Omental fat pad (tissue), 3 donors: ENCODE measurements at regions not wholly inside any gene's neighbourhood (a gene's known extent, or its start where the extent isn't known, plus 50 kb on each side); places are given as distances from the start of the nearest gene placed in this dataset.

Experiments
- ATAC-seq: fragments of 150-250 bp; one replicate; pipeline ENCODE4 v1.9.1; 2016; ENCODE audit warnings: mild to moderate bottlenecking, moderate library complexity; ENCODE audit not compliant: low FRiP score
- DNase-seq: peaks from one replicate; pipeline ENCODE4 v3.0.0-alpha.2; 2019; ENCODE audit warnings: low spot score
- TF ChIP-seq, protein P1 (sequence below), 3 donors: fragments of 450-650 bp; IDR thresholded peaks; one replicate each; pipeline ENCODE4 v1.5.1; 2016 to 2017; ENCODE audit warnings: antibody characterized with exemption in 3 of 3, mild to moderate bottlenecking in 3 of 3, moderate library complexity in 2 of 3

DNA sequence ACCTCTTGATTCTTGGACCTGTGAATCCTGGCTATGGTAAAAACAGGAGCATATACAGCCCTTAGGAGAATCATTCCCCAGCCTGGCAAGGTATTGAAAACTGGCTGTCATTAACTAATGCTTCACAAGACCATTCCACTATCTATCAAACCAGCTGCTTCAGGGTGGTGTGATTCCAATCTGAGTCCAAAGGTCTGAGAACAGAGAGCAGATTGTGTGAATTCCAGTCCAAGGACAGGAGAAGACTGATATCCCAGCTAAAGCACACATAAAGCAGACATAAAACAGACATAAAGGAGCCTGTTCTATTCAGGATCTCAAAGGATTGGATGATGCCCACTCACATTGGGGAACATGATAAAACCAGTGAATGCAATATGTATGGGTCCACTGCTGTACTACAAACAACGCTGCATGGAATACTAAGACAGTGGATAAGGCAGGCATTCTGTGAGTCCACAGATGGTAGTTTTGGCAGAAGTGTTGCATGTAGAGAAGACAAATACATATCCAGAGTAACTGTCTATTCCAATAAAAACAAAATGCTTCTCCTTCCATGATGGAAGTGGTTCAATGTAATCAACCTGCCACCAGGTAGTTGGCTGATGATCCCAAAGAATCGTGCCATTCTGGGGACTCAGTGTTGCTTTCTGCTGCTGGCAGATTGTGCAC, 363.9 kb downstream of the KCNJ3 start:
- no peak for DNase-seq
- ATAC-seq, result no peak
- TF ChIP-seq, protein P1, sequence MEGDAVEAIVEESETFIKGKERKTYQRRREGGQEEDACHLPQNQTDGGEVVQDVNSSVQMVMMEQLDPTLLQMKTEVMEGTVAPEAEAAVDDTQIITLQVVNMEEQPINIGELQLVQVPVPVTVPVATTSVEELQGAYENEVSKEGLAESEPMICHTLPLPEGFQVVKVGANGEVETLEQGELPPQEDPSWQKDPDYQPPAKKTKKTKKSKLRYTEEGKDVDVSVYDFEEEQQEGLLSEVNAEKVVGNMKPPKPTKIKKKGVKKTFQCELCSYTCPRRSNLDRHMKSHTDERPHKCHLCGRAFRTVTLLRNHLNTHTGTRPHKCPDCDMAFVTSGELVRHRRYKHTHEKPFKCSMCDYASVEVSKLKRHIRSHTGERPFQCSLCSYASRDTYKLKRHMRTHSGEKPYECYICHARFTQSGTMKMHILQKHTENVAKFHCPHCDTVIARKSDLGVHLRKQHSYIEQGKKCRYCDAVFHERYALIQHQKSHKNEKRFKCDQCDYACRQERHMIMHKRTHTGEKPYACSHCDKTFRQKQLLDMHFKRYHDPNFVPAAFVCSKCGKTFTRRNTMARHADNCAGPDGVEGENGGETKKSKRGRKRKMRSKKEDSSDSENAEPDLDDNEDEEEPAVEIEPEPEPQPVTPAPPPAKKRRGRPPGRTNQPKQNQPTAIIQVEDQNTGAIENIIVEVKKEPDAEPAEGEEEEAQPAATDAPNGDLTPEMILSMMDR (IDR thresholded peaks at IDR 0.05), result no peak

DNA sequence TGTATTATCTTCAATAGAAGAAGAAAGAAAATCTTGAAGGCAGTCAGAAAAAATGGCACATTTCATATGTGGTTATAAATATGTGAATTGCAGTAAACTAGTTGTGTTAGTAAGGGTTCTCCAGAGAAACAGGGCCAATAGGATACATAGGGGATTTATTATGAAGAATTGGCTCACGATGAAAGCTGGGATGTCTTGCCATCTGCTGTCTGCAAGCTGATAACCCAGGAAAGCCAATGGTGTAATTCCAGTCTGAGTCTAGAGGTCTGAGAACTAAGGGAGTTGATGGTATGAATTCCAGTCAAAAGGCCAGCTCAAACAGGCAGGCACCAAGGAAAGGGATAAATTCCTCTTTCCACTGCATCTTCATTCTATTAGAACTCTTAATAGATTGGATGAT, 362.4 kb downstream of the KCNJ3 start:
- TF ChIP-seq, protein P1 (IDR thresholded peaks at IDR 0.05), result no peak
- ATAC-seq (no peak), DNase-seq (no peak)

DNA sequence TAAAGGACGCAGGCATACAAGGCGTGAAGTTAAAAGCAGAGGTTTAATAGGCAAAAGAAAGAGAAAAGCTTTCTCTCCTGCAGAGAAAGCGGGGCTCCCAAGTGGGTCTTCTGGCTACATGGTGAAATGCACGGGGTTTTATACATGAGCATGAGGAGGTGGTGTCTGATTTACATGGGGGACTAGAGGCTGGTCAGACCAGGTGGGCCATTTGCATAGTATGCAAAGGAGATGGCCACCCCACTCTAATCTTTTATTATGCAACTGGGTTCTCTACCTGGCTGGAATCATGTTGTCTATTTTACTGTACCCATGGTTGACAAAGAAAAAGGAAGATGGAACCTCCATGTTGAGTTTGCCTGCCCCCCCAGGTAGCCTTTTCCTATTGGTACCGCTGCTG, 356.2 kb downstream of the KCNJ3 start:
- TF ChIP-seq, protein P1 (IDR thresholded peaks at IDR 0.05), result no peak

DNA sequence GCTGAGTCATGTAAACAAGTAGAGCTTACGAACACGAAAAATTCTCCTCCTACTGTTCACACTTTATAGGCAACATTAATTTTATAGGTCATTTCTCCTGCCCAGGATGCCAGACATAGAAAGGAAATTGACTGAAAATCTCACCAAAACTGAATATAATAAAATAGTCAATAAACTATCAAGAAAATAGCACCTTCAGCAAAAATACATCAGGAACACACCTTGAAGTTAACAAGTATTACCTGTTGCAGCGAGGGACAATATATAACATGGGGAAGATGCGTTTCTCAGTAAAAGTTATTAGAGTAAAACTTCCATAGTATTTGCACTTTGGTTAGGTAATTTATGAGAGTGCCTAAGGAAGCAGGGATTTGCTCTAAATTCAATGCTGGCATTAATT, 344.6 kb downstream of the KCNJ3 start:
- TF ChIP-seq, protein P1 (IDR thresholded peaks at IDR 0.05), result no peak
- DNase-seq, result no peak
- no peak for ATAC-seq

More for the DNA sequence above, 356.2 kb downstream of the KCNJ3 start:
- DNase-seq (no peak), ATAC-seq (no peak)

DNA sequence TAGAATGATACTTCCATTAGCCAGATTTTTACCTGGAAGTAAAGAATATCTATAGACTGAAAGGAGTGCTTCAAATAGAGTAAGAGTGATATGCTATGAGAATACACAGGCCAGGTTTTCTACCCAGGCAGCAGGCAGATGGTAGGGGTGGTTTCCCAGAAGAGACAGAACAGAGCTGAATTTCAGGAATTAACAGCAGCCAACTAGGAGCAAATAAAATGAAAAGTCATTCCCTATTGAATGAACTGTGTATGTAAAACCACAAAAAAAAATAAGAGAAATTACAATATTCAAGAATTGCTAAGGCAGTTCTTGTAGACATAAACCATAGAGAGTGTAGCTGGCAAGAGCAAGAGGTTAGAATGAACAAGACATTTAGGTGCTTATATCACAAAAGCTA, 336.8 kb downstream of the KCNJ3 start:
- no peak for DNase-seq
- no peak for ATAC-seq
- TF ChIP-seq, protein P1 (IDR thresholded peaks at IDR 0.05), result no peak

DNA sequence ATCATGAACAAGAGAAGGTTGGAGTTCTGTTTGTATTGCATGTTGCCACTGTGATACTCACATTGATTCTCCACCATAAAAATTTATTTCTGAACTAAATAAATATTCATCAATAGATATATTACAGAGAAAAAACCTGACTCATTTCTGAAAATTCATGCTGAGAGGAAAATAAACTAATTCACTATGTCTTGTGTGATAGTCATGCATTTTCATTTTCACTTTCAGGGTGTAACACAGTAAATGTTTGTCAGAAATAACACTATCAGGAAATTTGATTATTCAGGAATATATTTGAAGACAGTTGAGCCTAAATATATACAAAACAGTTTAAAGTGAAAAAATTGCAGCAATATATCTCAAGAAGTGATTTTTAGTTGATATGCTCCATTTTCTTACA, 335.2 kb downstream of the KCNJ3 start:
- DNase-seq, result no peak
- TF ChIP-seq, protein P1 (IDR thresholded peaks at IDR 0.05), result no peak
- ATAC-seq, result no peak

DNA sequence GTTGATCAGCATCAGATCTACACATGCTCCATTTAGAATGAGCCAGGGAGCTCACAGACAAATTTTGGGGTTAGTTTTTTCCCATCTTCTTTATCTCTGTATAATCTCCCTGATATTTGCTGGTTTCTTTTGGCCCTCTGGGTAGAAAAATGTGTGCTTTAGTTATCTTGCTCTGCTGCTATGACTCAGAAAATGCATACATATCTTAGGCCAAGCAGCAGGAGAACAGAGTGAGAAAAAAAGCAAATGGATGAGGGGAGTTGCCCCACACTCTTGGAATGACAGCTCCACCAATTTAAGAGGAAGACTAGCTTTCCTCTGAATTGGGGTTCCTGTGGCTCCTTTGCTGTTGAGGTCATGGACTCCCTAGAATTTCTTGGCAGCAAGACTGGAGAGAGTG, 331.8 kb downstream of the KCNJ3 start:
- TF ChIP-seq, protein P1 (IDR thresholded peaks at IDR 0.05), result no peak
- ATAC-seq (no peak), DNase-seq (no peak)
